IMR-90 (cell line): ENCODE measurements at regions not wholly inside any gene's neighbourhood (a gene's known extent, or its start where the extent isn't known, plus 50 kb on each side); places are given as distances from the start of the nearest gene placed in this dataset.

Source experiments
- ATAC-seq: fragments of 200-7000 bp; cut with Tn5 transposase; 2 replicates; pipeline ENCODE4 v1.9.1; 2020; ENCODE audit warnings: low read depth, mild to moderate bottlenecking, moderate library complexity
- BruUV-seq: library from RNA; stranded (reverse); fragments of 400-500 nt; replicated peaks from 2 replicates; lab custom pipeline; 2021; lab: Mats Ljungman, UMichigan
- CTCF ChIA-PET: fragments of 300-600 bp; formaldehyde crosslinking; extraction: SDS; loops from one replicate; lab custom pipeline; 2021; ENCODE audit warnings: antibody characterized with exemption; lab: Yijun Ruan, JAX
- POLR2A ChIA-PET: fragments of 300-600 bp; sonication (Branson Sonifier 250); formaldehyde crosslinking; loops from one replicate; lab custom pipeline; 2022; ENCODE audit warnings: antibody characterized with exemption; ENCODE audit not compliant: unreplicated experiment; lab: Charles Lee
- DNase-seq: peaks from one replicate; pipeline ENCODE4 v3.0.0; 2013
- H2AFZ ChIP-seq: replicated peaks from 2 replicates; pipeline ENCODE3; 2013; ENCODE audit warnings: low read length, mild to moderate bottlenecking; ENCODE audit not compliant: poor library complexity
- H2AK5ac ChIP-seq: 2 replicates; pipeline ENCODE4 v1.6.1; 2013; ENCODE audit warnings: low read depth, low read length, inconsistent platforms
- H2AK9ac ChIP-seq: replicated peaks from 2 replicates; pipeline ENCODE3; 2013; ENCODE audit warnings: mild to moderate bottlenecking, low read depth, low read length, moderate library complexity; ENCODE audit not compliant: poor library complexity
- H2BK120ac ChIP-seq: 2 replicates; pipeline ENCODE4 v1.6.1; 2013; ENCODE audit warnings: low read depth, low read length, inconsistent platforms
- H2BK15ac ChIP-seq: 3 replicates; pipeline ENCODE4 v1.6.1; 2013; ENCODE audit warnings: low read depth, low read length, inconsistent platforms
- H2BK20ac ChIP-seq: 2 replicates; pipeline ENCODE4 v1.6.1; 2013; ENCODE audit warnings: low read depth, mild to moderate bottlenecking, inconsistent platforms, low read length, moderate library complexity
- H2BK5ac ChIP-seq: 2 replicates; pipeline ENCODE4 v1.6.1; 2013; ENCODE audit warnings: mild to moderate bottlenecking, low read depth, low read length, inconsistent platforms; ENCODE audit not compliant: poor library complexity, severe bottlenecking
- H3K14ac ChIP-seq: replicated peaks from 2 replicates; pipeline ENCODE4 v1.6.1; 2013; ENCODE audit warnings: low read depth, low read length, inconsistent platforms
- H3K18ac ChIP-seq: 2 replicates; pipeline ENCODE4 v1.6.1; 2013; ENCODE audit warnings: low read depth, low read length, control low read depth
- H3K23ac ChIP-seq: 2 replicates; pipeline ENCODE4 v1.6.1; 2013; ENCODE audit warnings: low read depth, low read length, inconsistent platforms
- H3K27ac ChIP-seq: 2 replicates; pipeline ENCODE4 v1.5.1; 2013; ENCODE audit warnings: mild to moderate bottlenecking, control low read depth, low read length; ENCODE audit not compliant: insufficient read depth
- H3K27me3 ChIP-seq: 2 replicates; pipeline ENCODE4 v1.6.1; 2013; ENCODE audit warnings: low read length; ENCODE audit not compliant: control insufficient read depth, insufficient read depth
- H3K36me3 ChIP-seq: 2 replicates; pipeline ENCODE4 v1.6.1; 2013; ENCODE audit warnings: low read length, mixed read lengths; ENCODE audit not compliant: control insufficient read depth, insufficient read depth
- H3K4ac ChIP-seq: 2 replicates; pipeline ENCODE4 v1.6.1; 2013; ENCODE audit warnings: low read depth, low read length, inconsistent platforms
- H3K4me1 ChIP-seq: 2 replicates; pipeline ENCODE4 v1.6.1; 2013; ENCODE audit warnings: low read length, mixed read lengths; ENCODE audit not compliant: control insufficient read depth, insufficient read depth
- H3K4me2 ChIP-seq: 2 replicates; pipeline ENCODE4 v1.6.1; 2013; ENCODE audit warnings: low read depth, mild to moderate bottlenecking, control low read depth, low read length, moderate library complexity
- H3K4me3 ChIP-seq: 2 replicates; pipeline ENCODE4 v1.5.1; 2013; ENCODE audit warnings: low read depth, mild to moderate bottlenecking, control low read depth, low read length, moderate library complexity; ENCODE audit not compliant: insufficient read depth
- H3K56ac ChIP-seq: 2 replicates; pipeline ENCODE4 v1.6.1; 2013; ENCODE audit warnings: low read length, inconsistent platforms; ENCODE audit not compliant: insufficient read depth; ENCODE audit errors: extremely low read depth
- H3K79me1 ChIP-seq, 2 experiments: 2 replicates each; pipeline ENCODE4 v1.6.1; 2013; ENCODE audit warnings: low read length in 2 of 2, inconsistent platforms in 1 of 2, low read depth in 1 of 2
- H3K9ac ChIP-seq: 2 replicates; pipeline ENCODE4 v1.6.1; 2013; ENCODE audit warnings: low read depth, low read length, control low read depth
- H3K9me1 ChIP-seq: 2 replicates; pipeline ENCODE4 v1.6.1; 2013; ENCODE audit warnings: low read length, inconsistent platforms; ENCODE audit not compliant: insufficient read depth
- H3K9me3 ChIP-seq: 2 replicates; pipeline ENCODE4 v1.6.1; 2013; ENCODE audit warnings: low read length; ENCODE audit not compliant: control insufficient read depth, insufficient read depth
- H4K20me1 ChIP-seq: 2 replicates; pipeline ENCODE4 v1.6.1; 2013; ENCODE audit warnings: low read length, inconsistent platforms; ENCODE audit not compliant: insufficient read depth
- H4K5ac ChIP-seq: 2 replicates; pipeline ENCODE4 v1.6.1; 2013; ENCODE audit warnings: mild to moderate bottlenecking, low read depth, low read length, control low read depth
- H4K8ac ChIP-seq, 2 experiments: 2 replicates each; pipeline ENCODE4 v1.6.1; 2013; ENCODE audit warnings: low read depth in 2 of 2, low read length in 2 of 2, control low read depth in 1 of 2, inconsistent platforms in 1 of 2
- H4K91ac ChIP-seq: 2 replicates; pipeline ENCODE4 v1.6.1; 2013; ENCODE audit warnings: low read depth, low read length, inconsistent platforms; ENCODE audit not compliant: insufficient read depth
- BHLHE40 ChIP-seq: fragments of 150-350 bp; IDR thresholded peaks from 2 replicates; pipeline ENCODE4 v1.6.1; 2016; ENCODE audit warnings: mild to moderate bottlenecking, low read depth, low read length
- CEBPB ChIP-seq: IDR thresholded peaks from 2 replicates; pipeline ENCODE4 v1.6.1; 2012; ENCODE audit warnings: low read depth, low read length, improper control_type of control experiment
- CHD1 ChIP-seq: IDR thresholded peaks from 2 replicates; pipeline ENCODE4 v1.6.1; 2012; ENCODE audit warnings: low read depth, low read length, improper control_type of control experiment
- CTCF ChIP-seq: conservative IDR thresholded peaks from 2 replicates; pipeline ENCODE4 v1.5.1; 2012; ENCODE audit warnings: mild to moderate bottlenecking, low read depth, low read length, improper control_type of control experiment
- FOS ChIP-seq: fragments of 150-350 bp; IDR thresholded peaks from 2 replicates; pipeline ENCODE4 v1.6.1; 2016; ENCODE audit warnings: low read depth, low read length
- MAFK ChIP-seq: IDR thresholded peaks from 2 replicates; pipeline ENCODE4 v1.6.1; 2012; ENCODE audit warnings: low read depth, low read length, improper control_type of control experiment
- MAZ ChIP-seq: IDR thresholded peaks from 2 replicates; pipeline ENCODE4 v1.6.1; 2012; ENCODE audit warnings: low read depth, mild to moderate bottlenecking, low read length, improper control_type of control experiment, moderate library complexity, borderline replicate concordance
- MXI1 ChIP-seq: IDR thresholded peaks from 2 replicates; pipeline ENCODE4 v1.6.1; 2012; ENCODE audit warnings: low read depth, mild to moderate bottlenecking, low read length, moderate library complexity, borderline replicate concordance
- NFE2L2 ChIP-seq: fragments of 150-350 bp; IDR thresholded peaks from 2 replicates; pipeline ENCODE4 v1.6.1; 2016; ENCODE audit warnings: low read depth, mild to moderate bottlenecking, low read length
- POLR2A ChIP-seq: IDR thresholded peaks from 2 replicates; pipeline ENCODE4 v1.6.1; 2012; ENCODE audit warnings: mild to moderate bottlenecking, low read depth, low read length
- RAD21 ChIP-seq: IDR thresholded peaks from 2 replicates; pipeline ENCODE4 v1.6.1; 2012; ENCODE audit warnings: low read length, improper control_type of control experiment
- RCOR1 ChIP-seq: IDR thresholded peaks from 2 replicates; pipeline ENCODE4 v1.6.1; 2012; ENCODE audit warnings: mild to moderate bottlenecking, low read length, improper control_type of control experiment; ENCODE audit not compliant: insufficient replicate concordance
- RFX5 ChIP-seq: IDR thresholded peaks from 2 replicates; pipeline ENCODE4 v1.8.0; 2012; ENCODE audit warnings: low read depth, mild to moderate bottlenecking, low read length, moderate library complexity
- SMC3 ChIP-seq: fragments of 150-350 bp; IDR thresholded peaks from 2 replicates; pipeline ENCODE4 v1.6.1; 2016; ENCODE audit warnings: low read depth, mild to moderate bottlenecking, antibody characterized with exemption, low read length, moderate library complexity
- WGBS, 2 experiments: methylation state at CpG; one replicate each; pipeline versions ENCODE4 v1.1.5 to v1.1.7; 2013; ENCODE audit warnings: missing lambda C conversion rate in 2 of 2; ENCODE audit not compliant: insufficient read length in 1 of 2; ENCODE audit errors: extremely low coverage in 2 of 2; 5-methylcytosine and 5-hydroxymethylcytosine counted together
- dilution Hi-C: fragments of 300-500 bp; cut with HindIII; formaldehyde crosslinking; loops from one replicate; pipeline ENCODE4 v1.14.3; 2018; ENCODE audit warnings: low sequenced_read_pairs; ENCODE audit not compliant: unreplicated experiment
- in situ Hi-C: fragments of 300-500 bp; cut with MboI; formaldehyde crosslinking; loops from 3 replicates; pipeline ENCODE4 v1.14.3; 2019; ENCODE audit warnings: low sequenced_read_pairs, inconsistent platforms, mixed read lengths
- intact Hi-C: fragments of 100-400 bp; cut with micrococcal nuclease; formaldehyde crosslinking; loops from 2 replicates; pipeline ENCODE4 v1.10.0; 2022
- TF ChIP-seq, protein P1 (sequence below): fragments of 150-350 bp; IDR thresholded peaks from 2 replicates; pipeline ENCODE4 v1.6.1; 2016; ENCODE audit warnings: low read depth, mild to moderate bottlenecking, low read length, moderate library complexity, borderline replicate concordance
- TF ChIP-seq, protein P2 (sequence below): fragments of 150-350 bp; IDR thresholded peaks from 2 replicates; pipeline ENCODE4 v1.6.1; 2017; ENCODE audit warnings: mild to moderate bottlenecking, antibody characterized with exemption, low read length, low read depth

- no peak overlapping the region for H3K27ac ChIP-seq
- ChIA-PET CTCF (no interaction called here), POLR2A (no interaction called here)
- no peak overlapping the region for H3K9ac ChIP-seq
- H3K4me2 ChIP-seq, result no peak overlapping the region
- no peak overlapping the region for H2AK9ac ChIP-seq
- DNase-seq (no peak), ATAC-seq (no peak)
- BruUV-seq, result no TSS peak
- H3K9me1 ChIP-seq, result peaks cover 9% of the 10 kb centered on the region
- no peaks in the 10 kb centered on the region for H4K20me1 ChIP-seq
- intact Hi-C loops, result no loop called here
- no peak overlapping the region for H4K91ac ChIP-seq
- H3K56ac ChIP-seq, result no peak overlapping the region
- TF ChIP-seq, protein P1, sequence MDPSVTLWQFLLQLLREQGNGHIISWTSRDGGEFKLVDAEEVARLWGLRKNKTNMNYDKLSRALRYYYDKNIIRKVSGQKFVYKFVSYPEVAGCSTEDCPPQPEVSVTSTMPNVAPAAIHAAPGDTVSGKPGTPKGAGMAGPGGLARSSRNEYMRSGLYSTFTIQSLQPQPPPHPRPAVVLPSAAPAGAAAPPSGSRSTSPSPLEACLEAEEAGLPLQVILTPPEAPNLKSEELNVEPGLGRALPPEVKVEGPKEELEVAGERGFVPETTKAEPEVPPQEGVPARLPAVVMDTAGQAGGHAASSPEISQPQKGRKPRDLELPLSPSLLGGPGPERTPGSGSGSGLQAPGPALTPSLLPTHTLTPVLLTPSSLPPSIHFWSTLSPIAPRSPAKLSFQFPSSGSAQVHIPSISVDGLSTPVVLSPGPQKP, result no peak
- TF ChIP-seq CHD1 (no peak), POLR2A (no peak), RAD21 (no peak), CEBPB (no peak), MAZ (no peak), RFX5 (no peak), FOS (no peak), CTCF (no peak), MXI1 (no peak), BHLHE40 (no peak), MAFK (no peak), SMC3 (no peak), NFE2L2 (no peak), RCOR1 (no peak)
- TF ChIP-seq, protein P2, sequence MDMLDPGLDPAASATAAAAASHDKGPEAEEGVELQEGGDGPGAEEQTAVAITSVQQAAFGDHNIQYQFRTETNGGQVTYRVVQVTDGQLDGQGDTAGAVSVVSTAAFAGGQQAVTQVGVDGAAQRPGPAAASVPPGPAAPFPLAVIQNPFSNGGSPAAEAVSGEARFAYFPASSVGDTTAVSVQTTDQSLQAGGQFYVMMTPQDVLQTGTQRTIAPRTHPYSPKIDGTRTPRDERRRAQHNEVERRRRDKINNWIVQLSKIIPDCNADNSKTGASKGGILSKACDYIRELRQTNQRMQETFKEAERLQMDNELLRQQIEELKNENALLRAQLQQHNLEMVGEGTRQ, result no peak
- H4K5ac ChIP-seq, result no peak overlapping the region
- no peak overlapping the region for H3K4ac ChIP-seq
- H4K8ac ChIP-seq, result no peak overlapping the region
- H3K36me3 ChIP-seq, result no peaks in the 10 kb centered on the region
- H3K23ac ChIP-seq, result no peak overlapping the region
- H3K14ac ChIP-seq, result peak overlapping the region; percentile 14; the same call in 1 of the 2 replicates
- 0 out of 2 replicates have a peak, but pooled peaks cover 2% of the 10 kb centered on the region for H3K4me1 ChIP-seq
- H3K27me3 ChIP-seq, result no peaks in the 10 kb centered on the region
- H2BK20ac ChIP-seq, result no peak overlapping the region
- dilution Hi-C loops, result no loop called here
- H2AFZ ChIP-seq, result no peak overlapping the region
- H3K79me1 ChIP-seq, result no peaks in the 10 kb centered on the region
- no peak overlapping the region for H2BK120ac ChIP-seq
- no peak overlapping the region for H2BK15ac ChIP-seq
- no peaks in the 10 kb centered on the region for H3K9me3 ChIP-seq
- H3K4me3 ChIP-seq, result no peak overlapping the region
- in situ Hi-C loops, result no loop called here
- H3K18ac ChIP-seq, result no peak overlapping the region
- no peak overlapping the region for H2AK5ac ChIP-seq
- WGBS, 2 experiments, result 77% methylated on average over 3 of the region's 4 CpGs; no CpG with 5 or more reads in 1 of the 2 experiments
- H2BK5ac ChIP-seq, result no peak overlapping the region
Measured at GRCh38 chr2:30331038-30331437, 99.7 kb downstream of the LBH start.
